ENCODE measurements at regions not wholly inside any gene's neighbourhood (a gene's known extent, or its start where the extent isn't known, plus 50 kb on each side); places are given as distances from the start of the nearest gene placed in this dataset.
"Not testable (repeated sequence)": the region's sequence is repeated elsewhere in the genome, so short reads cannot be mapped to it uniquely, and the experiment has no call there.

- in situ Hi-C loops (cut with MboI; ENCODE audit: low pct_unique_long_range_greater_than_20kb, low sequenced_read_pairs, unreplicated experiment) = no loop called here
- DNase-seq (ENCODE audit: low spot score) = no peak
- TF ChIP-seq CTCF (IDR thresholded peaks at IDR 0.05; ENCODE audit: extremely low read depth, insufficient read depth, missing control alignments) = peak; percentile 49
These were observed 128.3 kb downstream of the MAGEE1 start for GRCh38 chrX:76555816-76556215.

GRCh38 chrX:76564842-76565241 lies 137.3 kb downstream of the MAGEE1 start:
- in situ Hi-C loops (cut with MboI; ENCODE audit: low pct_unique_long_range_greater_than_20kb, low sequenced_read_pairs, unreplicated experiment); DNase-seq (ENCODE audit: low spot score): not testable (repeated sequence)

GRCh38 chrX:76605390-76605789 lies 177.9 kb downstream of the MAGEE1 start:
- DNase-seq (ENCODE audit: low spot score) = no peak
- in situ Hi-C loops (cut with MboI; ENCODE audit: low pct_unique_long_range_greater_than_20kb, low sequenced_read_pairs, unreplicated experiment) = no loop called here
- no peak for TF ChIP-seq CTCF (IDR thresholded peaks at IDR 0.05; ENCODE audit: extremely low read depth, insufficient read depth, missing control alignments)

- in situ Hi-C loops (cut with MboI; ENCODE audit: low pct_unique_long_range_greater_than_20kb, low sequenced_read_pairs, unreplicated experiment) = no loop called here
- no peak for TF ChIP-seq CTCF (IDR thresholded peaks at IDR 0.05; ENCODE audit: extremely low read depth, insufficient read depth, missing control alignments)
- no peak for DNase-seq (ENCODE audit: low spot score)
These were observed 189.5 kb downstream of the MAGEE1 start for GRCh38 chrX:76617020-76617419.

- no peak for TF ChIP-seq CTCF (IDR thresholded peaks at IDR 0.05; ENCODE audit: extremely low read depth, insufficient read depth, missing control alignments)
- in situ Hi-C loops (cut with MboI; ENCODE audit: low pct_unique_long_range_greater_than_20kb, low sequenced_read_pairs, unreplicated experiment) = no loop called here
- no peak for DNase-seq (ENCODE audit: low spot score)
These were observed 216.1 kb downstream of the MAGEE1 start for GRCh38 chrX:76643590-76643989.

- in situ Hi-C loops (cut with MboI; ENCODE audit: low pct_unique_long_range_greater_than_20kb, low sequenced_read_pairs, unreplicated experiment) = not testable (repeated sequence)
These were observed 223.9 kb downstream of the MAGEE1 start for GRCh38 chrX:76651369-76651768.

GRCh38 chrX:76657499-76657898 lies 230.0 kb downstream of the MAGEE1 start:
- in situ Hi-C loops (cut with MboI; ENCODE audit: low pct_unique_long_range_greater_than_20kb, low sequenced_read_pairs, unreplicated experiment) = no loop called here
- DNase-seq (ENCODE audit: low spot score) = no peak
- no peak for TF ChIP-seq CTCF (IDR thresholded peaks at IDR 0.05; ENCODE audit: extremely low read depth, insufficient read depth, missing control alignments)

More at GRCh38 chrX:76651369-76651768, 223.9 kb downstream of the MAGEE1 start:
- DNase-seq (ENCODE audit: low spot score) = not testable (repeated sequence)

Measured in GM13977 (cell line).